ENCODE measurements at regions not wholly inside any gene's neighbourhood (a gene's known extent, or its start where the extent isn't known, plus 50 kb on each side); places are given as distances from the start of the nearest gene placed in this dataset.

DNA sequence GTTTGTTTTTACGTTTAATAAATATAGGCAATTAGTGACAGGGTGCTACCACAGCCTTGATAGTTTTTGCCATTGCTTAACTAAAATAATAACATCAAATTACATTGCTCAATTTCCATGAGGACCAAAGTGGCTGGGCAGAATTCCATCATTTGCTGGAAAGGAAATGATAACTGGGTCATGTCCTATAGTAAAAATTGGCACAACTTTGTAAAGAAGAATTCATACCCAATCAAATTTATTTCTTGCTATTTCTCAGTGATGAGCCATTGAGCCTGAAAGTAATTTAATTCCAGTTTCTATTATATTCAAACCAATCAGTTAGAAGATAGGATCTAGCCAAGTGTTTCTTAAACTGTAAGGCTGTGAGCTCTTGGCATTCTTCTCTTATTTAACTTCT, 102.2 kb upstream of the CTTNBP2 start:
- TF ChIP-seq, protein P1, sequence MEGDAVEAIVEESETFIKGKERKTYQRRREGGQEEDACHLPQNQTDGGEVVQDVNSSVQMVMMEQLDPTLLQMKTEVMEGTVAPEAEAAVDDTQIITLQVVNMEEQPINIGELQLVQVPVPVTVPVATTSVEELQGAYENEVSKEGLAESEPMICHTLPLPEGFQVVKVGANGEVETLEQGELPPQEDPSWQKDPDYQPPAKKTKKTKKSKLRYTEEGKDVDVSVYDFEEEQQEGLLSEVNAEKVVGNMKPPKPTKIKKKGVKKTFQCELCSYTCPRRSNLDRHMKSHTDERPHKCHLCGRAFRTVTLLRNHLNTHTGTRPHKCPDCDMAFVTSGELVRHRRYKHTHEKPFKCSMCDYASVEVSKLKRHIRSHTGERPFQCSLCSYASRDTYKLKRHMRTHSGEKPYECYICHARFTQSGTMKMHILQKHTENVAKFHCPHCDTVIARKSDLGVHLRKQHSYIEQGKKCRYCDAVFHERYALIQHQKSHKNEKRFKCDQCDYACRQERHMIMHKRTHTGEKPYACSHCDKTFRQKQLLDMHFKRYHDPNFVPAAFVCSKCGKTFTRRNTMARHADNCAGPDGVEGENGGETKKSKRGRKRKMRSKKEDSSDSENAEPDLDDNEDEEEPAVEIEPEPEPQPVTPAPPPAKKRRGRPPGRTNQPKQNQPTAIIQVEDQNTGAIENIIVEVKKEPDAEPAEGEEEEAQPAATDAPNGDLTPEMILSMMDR (optimal IDR thresholded peaks at IDR 0.05 in 1 of 3, IDR thresholded peaks at IDR 0.05 in 1 of 3, conservative IDR thresholded peaks at IDR 0.05 in 1 of 3; ENCODE audit: extremely low read depth in 1 of 3, insufficient read depth in 2 of 3, low read length in 3 of 3), result no peak
- no peak for TF ChIP-seq EZH2 (IDR thresholded peaks at IDR 0.05; ENCODE audit: low read length)

Data from keratinocyte (primary cell).